ENCODE measurements at regions not wholly inside any gene's neighbourhood (a gene's known extent, or its start where the extent isn't known, plus 50 kb on each side); places are given as distances from the start of the nearest gene placed in this dataset.

DNA sequence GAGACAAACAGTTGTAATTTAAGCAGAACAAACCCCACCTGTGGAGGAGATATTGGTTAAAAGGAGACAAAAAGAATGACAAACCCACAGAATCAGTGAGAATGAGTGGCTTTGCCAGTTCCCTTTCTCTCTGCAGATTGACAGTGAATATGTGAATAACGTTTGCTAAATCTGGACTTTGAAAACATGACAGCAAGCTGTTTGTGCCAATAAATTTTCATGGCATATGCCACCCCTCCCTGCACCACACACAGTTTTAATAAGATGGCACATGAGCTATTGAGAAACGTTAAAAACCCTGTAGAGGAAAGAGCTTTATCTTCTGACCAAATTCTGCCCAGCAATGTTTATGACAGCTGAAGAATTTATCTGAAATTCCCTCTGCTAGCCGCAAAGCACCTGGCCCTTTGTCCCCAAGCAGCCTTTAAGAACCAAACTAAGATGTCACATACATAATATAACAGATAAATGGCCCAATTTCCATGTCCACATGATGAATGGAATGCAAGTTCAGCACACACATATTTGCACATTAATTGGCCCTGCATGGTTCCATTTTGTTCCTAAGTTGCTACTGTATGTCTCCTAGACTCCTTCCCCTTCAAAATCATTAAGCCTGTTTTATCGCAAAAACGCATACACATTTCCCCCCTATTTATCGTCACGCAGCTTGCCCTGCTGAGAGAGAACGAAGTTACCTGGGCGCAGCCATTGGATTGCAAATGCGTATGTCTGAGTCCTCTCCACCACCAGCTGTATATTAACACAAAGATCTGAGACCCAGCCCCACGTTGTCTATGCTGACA, 773.5 kb upstream of the EEF2KMT start:
- no peak for DNase-seq (ENCODE audit: extremely low spot score, insufficient read length, low read depth)
- no peak for FAIRE-seq

DNA sequence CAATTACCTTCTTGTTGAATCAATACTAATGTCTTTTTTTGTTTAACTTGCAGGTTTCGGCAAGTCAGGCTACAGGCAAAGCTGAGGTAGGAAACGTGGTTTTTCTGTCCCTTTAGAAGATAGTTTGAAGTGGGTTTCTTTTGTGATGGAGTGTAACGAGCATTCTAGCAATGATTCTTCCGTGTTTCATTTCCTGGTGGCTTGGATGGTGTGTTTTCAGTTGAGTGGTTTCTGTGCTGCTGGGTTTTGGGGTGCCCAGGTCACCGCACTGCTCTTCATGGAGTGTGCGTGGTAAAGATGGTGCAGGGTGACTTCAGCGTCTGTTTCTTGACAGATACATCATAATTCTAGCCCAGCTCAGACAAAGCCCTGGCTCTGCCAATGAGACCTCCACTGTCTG, 769.7 kb upstream of the EEF2KMT start:
- no peak for FAIRE-seq
- DNase-seq (ENCODE audit: extremely low spot score, insufficient read length, low read depth): no peak

DNA sequence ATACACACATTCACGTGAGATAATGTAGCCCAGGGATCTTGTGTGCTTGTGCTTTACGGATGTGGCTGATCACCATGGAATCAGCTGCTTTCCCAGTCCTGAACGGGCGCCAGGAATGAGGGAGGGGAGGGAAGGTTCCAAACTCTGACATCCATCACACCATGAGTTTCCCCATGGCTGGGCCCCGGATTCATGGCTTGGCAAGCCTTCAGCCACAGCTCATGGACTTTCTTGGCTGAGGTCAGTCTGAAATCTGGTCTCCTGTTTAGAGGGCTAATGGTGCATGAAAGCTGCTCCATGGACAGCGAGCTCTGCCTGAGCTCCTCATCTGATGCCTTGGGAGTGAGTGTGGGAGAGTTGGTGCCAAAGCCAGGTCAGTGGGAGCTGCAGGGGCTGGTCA, 767.6 kb upstream of the EEF2KMT start:
- FAIRE-seq (no peak), DNase-seq (ENCODE audit: extremely low spot score, insufficient read length, low read depth) (no peak)

DNA sequence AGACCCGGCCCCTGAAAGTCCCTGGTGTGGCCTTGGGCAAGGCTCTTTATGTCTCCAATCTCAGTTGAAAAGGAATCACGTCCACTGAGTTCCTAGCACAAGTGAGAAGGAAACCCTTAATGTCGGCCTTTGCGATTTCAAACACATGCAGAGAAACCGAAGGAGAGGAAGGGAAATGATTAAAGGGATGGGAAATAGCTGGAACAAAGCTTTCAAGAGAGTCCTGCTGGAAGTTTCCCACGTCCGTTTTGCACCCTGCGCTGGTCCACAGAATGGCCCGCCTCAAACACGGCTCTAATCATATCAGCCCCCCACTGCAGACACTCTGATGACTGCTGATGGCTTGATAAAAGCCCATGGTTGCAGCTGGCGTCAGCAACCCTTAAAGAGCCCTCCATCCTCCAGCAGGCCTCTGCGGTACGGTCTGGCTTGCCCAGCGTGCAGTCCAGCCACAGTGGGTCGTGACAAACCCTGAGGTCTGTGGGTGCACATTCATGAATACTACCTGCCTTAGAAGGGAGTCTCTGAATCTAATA, 765.5 kb upstream of the EEF2KMT start:
- DNase-seq (ENCODE audit: extremely low spot score, insufficient read length, low read depth) (no peak), FAIRE-seq (no peak)

DNA sequence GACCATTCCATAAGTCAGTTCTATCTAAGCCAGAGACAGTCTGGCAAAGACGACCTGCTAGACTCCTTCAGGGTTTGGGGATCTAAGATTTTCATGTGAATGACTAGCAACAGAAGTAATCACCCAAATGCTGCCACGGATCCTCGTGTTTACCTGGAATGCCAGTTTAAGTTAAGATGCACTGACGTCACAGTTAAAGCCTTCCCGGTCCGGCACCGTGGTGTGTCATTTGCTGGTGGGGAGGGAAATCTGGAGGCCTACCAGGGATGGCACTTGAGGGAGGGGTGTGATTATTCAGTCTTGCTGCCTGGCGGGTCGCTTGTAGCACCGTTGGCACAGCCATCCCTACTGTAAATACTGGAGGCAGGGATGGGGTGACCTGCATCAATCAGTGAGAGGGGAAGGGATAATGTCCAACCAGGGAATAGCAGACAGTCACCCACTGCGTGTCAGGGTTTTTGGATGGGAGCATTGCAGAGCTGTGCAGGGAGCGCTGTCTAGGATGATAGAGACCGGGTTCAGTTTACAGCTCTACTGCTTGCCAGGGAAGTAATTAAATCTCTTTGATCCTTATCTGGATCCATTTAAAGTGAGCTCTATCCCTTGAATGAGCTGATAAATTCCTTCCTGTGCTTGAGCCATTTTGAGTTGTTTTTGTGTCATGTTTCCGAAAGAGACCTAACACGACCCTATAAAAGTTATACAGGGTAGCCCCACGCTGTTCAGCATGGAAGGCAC, 764.7 kb upstream of the EEF2KMT start:
- no peak for FAIRE-seq
- no peak for DNase-seq (ENCODE audit: extremely low spot score, insufficient read length, low read depth)

DNA sequence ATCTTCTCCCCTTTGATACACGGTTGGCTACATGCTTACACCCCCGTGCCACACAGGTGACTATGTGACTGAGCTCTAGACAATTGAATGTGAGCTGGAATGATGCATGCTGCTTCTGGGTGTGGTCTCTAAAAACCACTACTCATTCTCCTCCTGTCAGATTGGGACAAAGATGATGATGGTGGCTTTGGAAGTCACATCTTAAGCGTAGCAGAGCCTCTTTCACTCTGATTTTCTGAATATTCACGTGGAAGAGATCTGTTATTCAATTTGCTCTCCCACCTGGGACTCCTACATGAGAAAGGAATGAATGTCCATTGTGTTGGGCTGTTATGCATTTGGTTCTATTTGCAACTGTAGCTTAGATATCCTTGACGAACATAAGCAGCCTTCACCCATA, 763.6 kb upstream of the EEF2KMT start:
- FAIRE-seq (no peak), DNase-seq (ENCODE audit: extremely low spot score, insufficient read length, low read depth) (no peak)

DNA sequence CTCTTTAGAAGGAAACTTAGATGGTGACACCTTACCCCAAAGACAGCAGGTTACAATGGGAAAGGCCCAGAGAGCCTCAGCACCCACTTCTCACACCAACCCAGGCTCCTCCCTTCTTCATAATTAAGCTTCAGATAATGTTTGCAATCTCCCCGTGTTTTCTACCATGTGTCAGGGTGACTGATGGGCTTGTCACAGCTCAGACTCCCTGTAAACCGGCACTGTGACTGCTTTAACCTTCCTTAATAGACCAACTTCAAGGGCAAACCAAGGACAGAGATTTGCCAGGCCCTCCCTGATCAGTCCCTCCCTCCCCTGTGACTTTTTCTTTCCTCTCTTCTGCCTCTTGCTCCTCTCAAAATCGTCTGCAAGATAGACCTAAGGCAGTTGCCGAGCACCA, 760.6 kb upstream of the EEF2KMT start:
- FAIRE-seq (no peak), DNase-seq (ENCODE audit: extremely low spot score, insufficient read length, low read depth) (no peak)

DNA sequence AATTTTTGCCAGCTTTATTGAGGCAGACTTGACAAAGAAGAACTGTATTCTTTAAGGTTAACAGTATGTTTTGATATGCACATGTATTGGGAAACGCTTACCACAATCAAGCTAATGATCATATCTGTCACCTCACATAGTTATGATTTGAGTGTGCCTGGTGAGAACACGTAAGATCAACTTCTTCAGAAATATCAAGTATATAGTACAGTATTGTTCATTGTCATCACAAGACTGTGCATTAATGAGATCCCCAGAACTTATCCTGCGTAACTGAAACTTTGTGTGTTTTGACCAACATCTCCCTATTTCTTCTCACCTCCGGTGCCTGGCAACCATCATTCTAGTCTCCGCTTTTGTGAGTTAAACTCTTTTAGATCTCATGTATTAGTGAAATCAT, 756.4 kb upstream of the EEF2KMT start:
- DNase-seq (ENCODE audit: extremely low spot score, insufficient read length, low read depth) (no peak), FAIRE-seq (no peak)

DNA sequence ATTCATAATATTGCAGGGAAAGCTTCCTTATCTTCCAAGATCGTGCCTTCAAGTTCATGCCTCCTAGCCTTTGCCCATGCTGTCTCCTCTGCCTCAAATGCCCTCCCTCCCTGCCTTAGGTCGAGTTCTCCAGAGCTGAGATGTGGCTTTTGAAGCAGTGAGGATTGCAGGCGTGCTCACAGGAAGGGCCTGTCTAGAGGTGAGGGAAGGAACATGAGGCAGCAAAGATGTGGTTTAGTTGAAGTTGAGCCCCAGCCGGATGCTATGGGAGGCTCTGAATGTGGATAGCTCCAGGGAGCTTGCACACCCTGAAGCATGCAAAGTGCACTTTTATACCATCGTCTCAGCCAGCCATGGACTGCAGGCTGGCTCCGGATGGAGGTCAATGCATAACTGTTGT, 754.6 kb upstream of the EEF2KMT start:
- DNase-seq (ENCODE audit: extremely low spot score, insufficient read length, low read depth) (no peak), FAIRE-seq (no peak)

DNA sequence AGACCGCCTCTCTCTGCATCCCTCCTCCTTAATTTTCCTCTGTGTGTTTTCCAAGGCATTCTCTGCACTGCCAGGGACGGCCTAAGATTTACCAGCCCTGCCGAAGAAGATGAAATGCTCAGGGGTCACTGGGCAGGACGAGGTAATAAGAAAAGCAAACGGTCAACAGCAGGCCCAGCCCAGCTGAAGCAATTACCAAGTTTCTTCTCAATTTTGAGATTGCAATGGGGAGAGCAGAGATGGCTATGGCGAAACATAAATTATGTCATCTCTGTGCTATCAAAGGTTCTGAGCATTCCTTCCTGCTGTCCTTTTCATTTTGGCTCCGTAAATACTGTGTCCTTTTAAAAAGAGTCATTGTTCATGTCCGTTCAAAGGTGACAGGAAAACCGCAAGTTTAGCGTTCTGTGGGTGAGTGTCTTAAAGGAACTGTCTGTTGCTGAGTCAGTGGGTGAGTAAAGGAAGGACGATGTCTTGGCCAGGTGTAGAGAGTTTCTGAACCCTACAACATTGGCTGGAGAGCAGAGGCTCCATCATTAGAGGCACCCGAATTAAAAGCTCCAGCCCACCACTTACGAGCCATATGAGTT, 753.9 kb upstream of the EEF2KMT start:
- no peak for FAIRE-seq

DNA sequence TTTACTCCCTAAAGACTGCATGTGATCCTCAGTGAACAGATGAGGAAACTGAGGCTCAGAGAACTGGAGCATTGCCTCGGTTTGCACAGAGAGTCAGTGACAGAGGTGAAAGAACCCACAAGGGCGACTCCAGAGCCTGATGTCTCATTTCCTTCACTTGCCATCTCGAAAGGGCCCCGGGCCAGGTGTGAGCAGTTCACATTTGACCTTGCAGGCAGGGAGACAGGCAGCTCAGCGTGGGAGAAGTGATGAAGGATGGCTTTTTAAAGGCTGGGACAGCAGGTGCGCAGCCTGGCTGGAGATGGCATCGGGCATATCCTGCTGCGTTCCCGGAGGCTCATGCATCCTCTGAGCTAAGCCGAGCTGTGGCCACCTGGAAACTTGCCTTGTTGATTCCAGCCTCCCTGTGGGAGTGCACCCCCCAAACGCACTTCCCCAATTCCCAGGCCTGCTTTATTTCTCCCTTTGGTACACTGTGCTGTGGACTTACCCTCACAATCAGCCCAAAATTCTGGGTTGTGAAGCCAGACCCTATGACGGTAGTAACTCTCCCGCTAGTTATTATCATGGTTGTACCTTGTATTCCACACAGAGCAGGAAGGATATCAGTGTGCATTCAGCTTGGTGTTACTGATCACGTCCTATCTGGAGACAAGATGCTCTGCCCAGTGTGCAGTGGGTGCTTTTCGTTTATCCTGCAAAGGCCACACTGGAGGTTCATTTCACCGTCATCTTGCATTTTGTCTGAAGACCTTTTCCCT, 753.2 kb upstream of the EEF2KMT start:
- FAIRE-seq: no peak
- DNase-seq (ENCODE audit: extremely low spot score, insufficient read length, low read depth): no peak

More for the DNA sequence above, 753.9 kb upstream of the EEF2KMT start:
- DNase-seq (ENCODE audit: extremely low spot score, insufficient read length, low read depth): no peak

DNA sequence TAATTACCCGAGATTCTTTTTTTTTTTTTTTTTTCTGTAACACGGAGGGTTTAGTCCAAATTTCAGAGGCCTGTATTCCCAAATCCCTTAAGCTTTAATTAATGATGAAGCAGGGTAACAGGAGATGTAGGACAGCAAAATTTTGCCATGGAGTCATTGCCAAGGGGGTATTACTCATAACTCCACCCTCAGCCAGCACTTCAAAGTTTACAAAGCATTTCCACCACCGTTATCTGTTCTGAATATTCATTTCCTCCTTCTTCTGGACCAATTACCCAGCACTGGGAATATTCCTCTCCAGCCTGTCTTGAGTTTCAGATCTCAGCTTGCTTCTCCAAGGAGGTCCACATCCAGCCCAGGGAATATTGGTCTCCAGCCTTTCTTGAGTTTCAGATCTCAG, 747.5 kb upstream of the EEF2KMT start:
- DNase-seq (ENCODE audit: extremely low spot score, insufficient read length, low read depth): no peak
- FAIRE-seq: no peak

DNA sequence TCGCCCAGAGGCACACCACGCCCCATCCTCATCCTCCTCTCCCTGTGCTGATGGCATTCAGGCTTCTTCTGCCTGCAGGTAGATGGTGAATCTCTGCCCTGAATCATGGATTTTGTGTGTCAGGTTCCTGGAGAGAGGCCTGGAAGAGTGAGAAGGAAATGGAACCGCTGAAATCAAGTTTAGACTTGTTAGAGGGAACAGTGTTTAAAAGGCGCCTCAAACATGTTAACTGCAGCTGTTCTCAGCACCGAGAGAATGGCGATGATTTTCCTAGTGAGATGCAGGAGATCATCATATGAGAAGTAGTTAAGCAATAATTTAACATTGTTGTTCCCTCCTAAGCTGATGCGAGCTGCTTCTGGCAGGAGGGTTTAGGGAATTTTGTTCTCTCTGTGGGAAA, 744.4 kb upstream of the EEF2KMT start:
- DNase-seq (ENCODE audit: extremely low spot score, insufficient read length, low read depth): no peak
- no peak for FAIRE-seq

DNA sequence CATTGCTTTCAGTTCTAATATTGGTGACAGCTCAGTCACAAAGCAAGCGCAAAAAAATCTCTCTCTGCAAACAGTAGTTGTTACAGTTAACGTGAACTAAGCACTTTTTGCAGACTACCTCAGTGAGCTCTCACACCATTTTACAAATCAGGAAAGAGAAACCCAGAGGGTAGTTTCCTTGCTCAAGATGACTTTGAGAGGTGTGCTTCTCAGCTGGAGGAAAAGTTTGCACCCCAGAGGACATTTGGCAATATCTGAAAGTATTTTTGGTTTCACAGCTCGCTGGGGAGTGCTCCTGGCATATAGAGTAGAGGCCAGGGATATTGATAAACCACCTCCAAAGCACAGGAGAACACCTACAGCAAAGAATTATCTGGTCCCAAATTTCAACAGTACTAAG, 741.1 kb upstream of the EEF2KMT start:
- FAIRE-seq: no peak

DNA sequence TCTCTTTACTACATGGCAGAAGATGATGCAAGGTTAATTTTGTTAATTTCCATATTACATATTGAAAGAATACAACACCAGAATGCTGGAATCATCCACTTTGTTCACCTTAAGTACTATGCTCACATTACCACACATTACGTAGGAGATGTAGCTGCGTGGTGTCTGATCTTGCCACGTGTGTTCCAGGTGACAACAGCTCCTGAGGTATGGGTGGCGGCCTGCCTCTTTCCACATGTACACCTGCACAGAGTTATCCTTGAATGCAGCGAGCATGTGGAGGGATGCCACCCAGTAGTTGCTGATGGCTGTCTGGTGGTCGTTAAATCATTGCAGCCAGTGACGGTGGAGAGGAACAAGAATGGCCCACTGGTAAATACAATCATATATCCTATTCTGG, 740.5 kb upstream of the EEF2KMT start:
- no peak for FAIRE-seq
- no peak for DNase-seq (ENCODE audit: extremely low spot score, insufficient read length, low read depth)

More for the DNA sequence above, 741.1 kb upstream of the EEF2KMT start:
- DNase-seq (ENCODE audit: extremely low spot score, insufficient read length, low read depth): no peak

DNA sequence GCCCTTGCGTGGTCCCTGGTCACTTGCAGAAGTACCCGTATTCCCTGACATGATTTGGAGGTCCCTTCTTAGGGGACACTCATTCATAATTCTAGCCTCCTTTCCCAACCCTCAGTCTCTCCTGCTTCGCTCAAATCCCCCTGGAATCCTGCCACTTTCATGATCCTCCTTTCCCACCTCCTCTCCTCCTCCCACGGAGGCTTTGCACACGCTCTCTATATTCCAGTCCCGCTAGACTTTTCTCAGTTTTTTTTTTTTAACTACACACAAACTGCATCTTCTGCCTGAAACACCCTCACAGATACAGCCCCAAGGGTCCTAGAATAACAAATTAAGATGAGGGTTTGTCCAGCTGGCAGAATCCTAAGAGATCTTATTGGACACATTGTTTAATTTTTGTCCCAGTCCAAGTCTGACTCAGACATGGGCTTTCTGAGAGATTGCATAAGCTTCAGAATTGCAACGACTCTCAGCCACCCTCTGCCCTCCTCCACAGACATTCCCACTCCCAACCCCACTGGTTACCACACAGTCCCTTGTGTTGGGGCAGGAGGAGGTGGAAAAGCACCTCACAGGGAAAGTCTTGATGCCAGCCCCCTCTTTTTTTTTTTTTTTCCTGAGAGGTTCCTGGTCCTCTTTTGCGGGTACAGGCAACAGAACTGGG, 739.5 kb upstream of the EEF2KMT start:
- FAIRE-seq: no peak
- DNase-seq (ENCODE audit: extremely low spot score, insufficient read length, low read depth): no peak

DNA sequence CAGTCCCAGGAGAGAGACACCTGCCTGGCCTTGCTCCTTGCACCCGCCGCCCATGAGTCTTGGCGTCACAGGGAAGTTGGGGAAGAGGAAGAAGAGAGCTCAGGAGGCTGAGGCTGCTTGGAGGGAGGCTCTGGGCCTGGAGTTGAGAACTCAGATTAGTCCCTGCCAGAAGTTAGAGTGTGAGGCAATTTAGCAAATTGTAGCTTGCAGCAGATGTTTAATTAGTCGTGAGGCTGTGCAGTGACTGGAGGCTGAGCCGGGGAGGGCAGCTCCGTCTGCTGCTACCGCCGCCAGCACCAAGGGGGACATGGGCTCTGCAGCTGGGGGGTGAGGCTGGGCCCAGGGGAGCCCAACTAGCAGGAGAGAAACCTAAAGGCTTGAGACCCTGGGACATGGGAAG, 738.3 kb upstream of the EEF2KMT start:
- FAIRE-seq: no peak
- no peak for DNase-seq (ENCODE audit: extremely low spot score, insufficient read length, low read depth)

DNA sequence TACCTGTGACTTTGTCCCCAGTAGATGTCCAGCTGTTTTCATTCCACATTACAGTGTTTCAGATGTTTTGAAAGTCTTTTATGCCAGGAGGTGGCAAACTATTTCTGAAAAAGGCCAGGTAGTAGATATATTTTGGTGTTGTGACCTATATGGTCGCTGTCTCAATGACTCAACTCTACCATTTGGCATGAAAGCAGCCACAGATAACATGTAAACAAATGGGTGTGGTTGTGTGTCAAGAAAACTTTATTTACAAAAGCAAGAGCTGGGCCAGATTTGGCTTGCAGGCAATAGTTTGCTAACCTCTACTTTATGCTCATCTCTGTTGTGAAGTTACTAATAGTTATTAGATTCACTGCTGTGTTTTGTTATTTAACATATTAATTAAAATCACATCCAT, 728.7 kb upstream of the EEF2KMT start:
- no peak for DNase-seq (ENCODE audit: extremely low spot score, insufficient read length, low read depth)
- FAIRE-seq: no peak

DNA sequence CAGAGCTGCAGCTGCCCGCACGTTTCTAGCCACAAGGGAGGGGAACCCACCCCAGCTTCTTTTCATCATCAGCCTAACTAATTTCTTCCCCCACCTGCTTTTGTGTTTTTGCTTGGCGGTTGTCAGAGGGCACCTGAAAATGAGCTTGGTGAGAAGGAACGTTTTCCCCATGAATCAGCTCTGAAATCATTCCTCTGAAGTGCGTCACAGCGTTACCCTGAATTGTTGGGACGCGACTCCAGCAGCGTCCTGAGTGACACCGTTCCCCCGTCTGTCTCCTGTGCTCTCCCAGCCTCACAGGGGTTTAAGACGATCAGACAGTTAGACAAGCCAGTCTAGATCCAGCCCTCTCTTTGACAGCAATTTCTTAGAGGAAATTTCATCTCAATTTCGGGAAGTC, 722.9 kb upstream of the EEF2KMT start:
- FAIRE-seq (no peak), DNase-seq (ENCODE audit: extremely low spot score, insufficient read length, low read depth) (no peak)
